Neural cell (in vitro differentiated cells): ENCODE measurements at regions not wholly inside any gene's neighbourhood (a gene's known extent, or its start where the extent isn't known, plus 50 kb on each side); places are given as distances from the start of the nearest gene placed in this dataset.
"Not testable (repeated sequence)": the region's sequence is repeated elsewhere in the genome, so short reads cannot be mapped to it uniquely, and the experiment has no call there.

ENCODE experiments used
- H2AFZ ChIP-seq: fragments of 200-600, 300-800 bp; sonication (generic), shearing (Covaris generic); 2 replicates; pipeline ENCODE4 v1.6.0; 2014; ENCODE audit warnings: low read depth, mild to moderate bottlenecking, antibody characterized with exemption, low read length, moderate library complexity
- H3F3A ChIP-seq: fragments of 200-600 bp; shearing (Covaris generic); 2 replicates; pipeline ENCODE4 v1.6.1; 2016; ENCODE audit warnings: mild to moderate bottlenecking, moderate library complexity, mixed read lengths, antibody characterized with exemption, low read length; ENCODE audit not compliant: insufficient read depth, poor library complexity, severe bottlenecking
- H3K27ac ChIP-seq: fragments of 200-600, 300-800 bp; sonication (generic), shearing (Covaris generic); 2 replicates; pipeline ENCODE4 v1.5.1; 2014; ENCODE audit warnings: mild to moderate bottlenecking, low read length, moderate library complexity
- H3K27me3 ChIP-seq: fragments of 300-800, 200-600 bp; sonication (generic), shearing (Covaris generic); 2 replicates; pipeline ENCODE4 v1.6.0; 2014; ENCODE audit warnings: mild to moderate bottlenecking, low read depth, low read length, moderate library complexity; ENCODE audit not compliant: insufficient read depth
- H3K36me3 ChIP-seq: fragments of 300-800, 200-600 bp; sonication (generic), shearing (Covaris generic); 2 replicates; pipeline ENCODE4 v1.5.1; 2014; ENCODE audit warnings: mild to moderate bottlenecking, antibody characterized with exemption, low read length, moderate library complexity; ENCODE audit not compliant: insufficient read depth
- H3K4me2 ChIP-seq: fragments of 300-800, 200-600 bp; sonication (generic), shearing (Covaris generic); 2 replicates; pipeline ENCODE4 v1.6.0; 2014; ENCODE audit warnings: mild to moderate bottlenecking, low read length
- H3K4me3 ChIP-seq: fragments of 300-800, 200-600 bp; sonication (generic), shearing (Covaris generic); 2 replicates; pipeline ENCODE4 v1.5.1; 2014; ENCODE audit warnings: mild to moderate bottlenecking, low read length, moderate library complexity
- H3K79me2 ChIP-seq: fragments of 200-600 bp; shearing (Covaris generic); replicated peaks from 2 replicates; pipeline ENCODE4 v1.6.0; 2014; ENCODE audit warnings: mild to moderate bottlenecking, low read length, moderate library complexity; ENCODE audit not compliant: insufficient read depth
- H3K9ac ChIP-seq: fragments of 300-800, 200-600 bp; sonication (generic), shearing (Covaris generic); 2 replicates; pipeline ENCODE4 v1.6.1; 2016; ENCODE audit warnings: mild to moderate bottlenecking, low read length, mixed read lengths
- H3K9me2 ChIP-seq: fragments of 200-600 bp; shearing (Covaris generic); 2 replicates; pipeline ENCODE4 v1.6.1; 2016; ENCODE audit warnings: mild to moderate bottlenecking, low read length, mixed read lengths; ENCODE audit not compliant: insufficient read depth
- H3K9me3 ChIP-seq: fragments of 200-600, 300-800 bp; sonication (generic), shearing (Covaris generic); 2 replicates; pipeline ENCODE4 v1.6.1; 2016; ENCODE audit warnings: mild to moderate bottlenecking, mixed run types, low read length, moderate library complexity, mixed read lengths
- H4K20me1 ChIP-seq: fragments of 200-600 bp; shearing (Covaris generic); 2 replicates; pipeline ENCODE4 v1.6.1; 2016; ENCODE audit warnings: mild to moderate bottlenecking, mixed run types; ENCODE audit not compliant: insufficient read depth
- CTCF ChIP-seq: fragments of 450-650 bp; IDR thresholded peaks from 2 replicates; pipeline ENCODE4 v1.5.1; 2014; ENCODE audit warnings: antibody characterized with exemption, mild to moderate bottlenecking, moderate library complexity; ENCODE audit not compliant: poor library complexity, severe bottlenecking
- EP300 ChIP-seq: fragments of 450-650 bp; conservative IDR thresholded peaks from 2 replicates; pipeline ENCODE4 v1.6.1; 2014; ENCODE audit warnings: antibody characterized with exemption, mild to moderate bottlenecking, moderate library complexity; ENCODE audit not compliant: poor library complexity, severe bottlenecking
- EZH2 ChIP-seq: fragments of 200-600, 300-800 bp; shearing (Covaris generic), sonication (generic); IDR thresholded peaks from 2 replicates; pipeline ENCODE4 v1.6.1; 2014; ENCODE audit warnings: antibody characterized with exemption, low read length, borderline replicate concordance, mild to moderate bottlenecking; ENCODE audit not compliant: insufficient read depth, poor library complexity, severe bottlenecking
- MXI1 ChIP-seq: fragments of 450-650 bp; conservative IDR thresholded peaks from 2 replicates; pipeline ENCODE4 v1.6.1; 2014; ENCODE audit warnings: antibody characterized with exemption, mild to moderate bottlenecking; ENCODE audit not compliant: poor library complexity, severe bottlenecking
- POLR2AphosphoS5 ChIP-seq: IDR thresholded peaks from 2 replicates; pipeline ENCODE4 v1.6.1; 2012
- RAD21 ChIP-seq: fragments of 450-650 bp; conservative IDR thresholded peaks from 2 replicates; pipeline ENCODE4 v1.6.1; 2014; ENCODE audit warnings: antibody characterized with exemption, mild to moderate bottlenecking, moderate library complexity
- REST ChIP-seq: IDR thresholded peaks from 2 replicates; pipeline ENCODE4 v1.6.1; 2012; ENCODE audit warnings: borderline replicate concordance
- SMC3 ChIP-seq: fragments of 450-650 bp; conservative IDR thresholded peaks from 2 replicates; pipeline ENCODE4 v1.6.1; 2014; ENCODE audit warnings: antibody characterized with exemption, mild to moderate bottlenecking, moderate library complexity; ENCODE audit not compliant: poor library complexity
- TAF1 ChIP-seq: IDR thresholded peaks from 2 replicates; pipeline ENCODE4 v1.6.1; 2012; ENCODE audit warnings: low read depth

GRCh38 chr7:360454-361100 lies 70.6 kb downstream of the FOXL3 start:
- Histone ChIP-seq H2AFZ (no peak overlapping the region), H3K4me2 (no peak overlapping the region)
- TF ChIP-seq MXI1, result no peak
- no peak for TF ChIP-seq EZH2
- TF ChIP-seq RAD21, result no peak
- no peak for TF ChIP-seq TAF1
- no peak for TF ChIP-seq CTCF
- TF ChIP-seq EP300, result no peak
- TF ChIP-seq POLR2AphosphoS5, result no peak

GRCh38 chr7:361182-361581 lies 71.2 kb downstream of the FOXL3 start:
- H3K27ac ChIP-seq, H2AFZ ChIP-seq, H3K27me3 ChIP-seq, H3K9ac ChIP-seq, H3K79me2 ChIP-seq, H3K9me3 ChIP-seq, H3K36me3 ChIP-seq, H3K4me2 ChIP-seq, H3F3A ChIP-seq, H4K20me1 ChIP-seq, H3K4me3 ChIP-seq, H3K9me2 ChIP-seq: not testable (repeated sequence)

More at GRCh38 chr7:360454-361100, 70.6 kb downstream of the FOXL3 start:
- Histone ChIP-seq H3K79me2 (no peaks in the 10 kb centered on the region), H3F3A (no peaks in the 10 kb centered on the region), H3K9ac (no peak overlapping the region), H3K27me3 (no peaks in the 10 kb centered on the region), H4K20me1 (no peaks in the 10 kb centered on the region), H3K4me3 (no peak overlapping the region), H3K9me2 (no peaks in the 10 kb centered on the region), H3K27ac (no peak overlapping the region), H3K9me3 (no peaks in the 10 kb centered on the region), H3K36me3 (no peaks in the 10 kb centered on the region)

GRCh38 chr7:361680-362401 lies 71.9 kb downstream of the FOXL3 start:
- Histone ChIP-seq H3K27ac (no peak overlapping the region), H2AFZ (no peak overlapping the region), H3K4me3 (no peak overlapping the region), H3K9ac (no peak overlapping the region), H3K79me2 (no peaks in the 10 kb centered on the region), H4K20me1 (no peaks in the 10 kb centered on the region), H3F3A (no peaks in the 10 kb centered on the region), H3K4me2 (no peak overlapping the region), H3K9me3 (no peaks in the 10 kb centered on the region), H3K9me2 (no peaks in the 10 kb centered on the region), H3K27me3 (no peaks in the 10 kb centered on the region), H3K36me3 (no peaks in the 10 kb centered on the region)
- TF ChIP-seq EZH2 (no peak), REST (no peak), POLR2AphosphoS5 (no peak), TAF1 (no peak), EP300 (no peak), CTCF (no peak), MXI1 (no peak), SMC3 (no peak), RAD21 (no peak)
